HepG2 (cell line): ENCODE measurements at regions not wholly inside any gene's neighbourhood (a gene's known extent, or its start where the extent isn't known, plus 50 kb on each side); places are given as distances from the start of the nearest gene placed in this dataset.
"Not testable (repeated sequence)": the region's sequence is repeated elsewhere in the genome, so short reads cannot be mapped to it uniquely, and the experiment has no call there.

Source experiments
- ATAC-seq: fragments of 200-7000 bp; cut with Tn5 transposase; 3 replicates; pipeline ENCODE4 v1.9.1; 2020; ENCODE audit warnings: mild to moderate bottlenecking, moderate library complexity
- BruUV-seq: library from RNA; stranded (reverse); fragments of 400-500 nt; replicated peaks from 2 replicates; lab custom pipeline; 2021; lab: Mats Ljungman, UMichigan
- CTCF ChIA-PET: fragments of 300-600 bp; formaldehyde crosslinking; extraction: SDS; loops from one replicate; lab custom pipeline; 2021; ENCODE audit warnings: low total read pairs, inconsistent platforms, low intra/inter-chr PET ratio; lab: Yijun Ruan, JAX
- POLR2A ChIA-PET: fragments of 350-600 bp; sonication (Branson Sonifier 250); formaldehyde crosslinking; loops from one replicate; lab custom pipeline; 2020; ENCODE audit warnings: antibody characterized with exemption, inconsistent platforms; lab: Yijun Ruan, JAX
- DNase-seq: peaks from one replicate; pipeline ENCODE4 v3.0.0-alpha.2; 2015; ENCODE audit warnings: low spot score
- FAIRE-seq: peaks from 3 replicates; lab custom pipeline; 2011; peaks lifted over from hg19 to GRCh38; lab: Jason Lieb, UNC
- H2AFZ ChIP-seq: one replicate; pipeline ENCODE4 v1.6.1; 2011; ENCODE audit warnings: low read length, inconsistent platforms
- H3K27ac ChIP-seq: fragments of 300-600 bp; 3 replicates; pipeline ENCODE4 v1.8.0; 2011; ENCODE audit warnings: mixed run types, mild to moderate bottlenecking, mixed read lengths, low read length, inconsistent platforms; ENCODE audit not compliant: insufficient read depth; ENCODE audit errors: extremely low read length
- H3K27me3 ChIP-seq, 2 experiments: fragments of 200-600 bp in 1 of 2; 2 replicates in 1 of 2; 3 replicates in 1 of 2; pipeline versions ENCODE4 v1.6.0 to v1.8.0; 2011; ENCODE audit warnings: low read length in 2 of 2, mild to moderate bottlenecking in 2 of 2, moderate library complexity in 2 of 2, inconsistent platforms in 1 of 2; ENCODE audit not compliant: insufficient read depth in 2 of 2, control insufficient read depth in 1 of 2
- H3K36me3 ChIP-seq, 2 experiments: fragments of 200-600 bp in 1 of 2; replicated peaks in 1 of 2; 2 replicates in 1 of 2; 3 replicates in 1 of 2; pipeline versions ENCODE4 v1.5.1 to v1.8.0; 2011; ENCODE audit warnings: low read length in 2 of 2, inconsistent platforms in 1 of 2; ENCODE audit not compliant: insufficient read depth in 2 of 2, control insufficient read depth in 1 of 2
- H3K4me1 ChIP-seq: 2 replicates; pipeline ENCODE4 v1.5.1; 2012; ENCODE audit warnings: low read length, inconsistent platforms; ENCODE audit not compliant: insufficient read depth
- H3K4me2 ChIP-seq: 2 replicates; pipeline ENCODE4 v1.6.0; 2011; ENCODE audit warnings: low read depth, low read length, inconsistent platforms
- H3K4me3 ChIP-seq, 3 experiments: fragments of 200-600 bp in 1 of 3; sonication (generic), shearing (Covaris generic) in 1 of 3; replicated peaks in 1 of 3; 2 replicates each; pipeline ENCODE4 v1.5.1; 2011 to 2016; ENCODE audit warnings: low read length in 3 of 3, inconsistent platforms in 2 of 3, low read depth in 2 of 3, mild to moderate bottlenecking in 2 of 3, control low read depth in 1 of 3, mixed read lengths in 1 of 3; ENCODE audit not compliant: insufficient read depth in 1 of 3
- H3K79me2 ChIP-seq: one replicate; pipeline ENCODE4 v1.6.1; 2011; ENCODE audit warnings: low read length, inconsistent platforms; ENCODE audit not compliant: insufficient read depth
- H3K9ac ChIP-seq: 2 replicates; pipeline ENCODE4 v1.6.0; 2011; ENCODE audit warnings: mild to moderate bottlenecking, low read depth, low read length, inconsistent platforms; ENCODE audit not compliant: insufficient read depth
- H3K9me3 ChIP-seq: 2 replicates; pipeline ENCODE4 v1.5.1; 2012; ENCODE audit warnings: mild to moderate bottlenecking, low read length
- H4K20me1 ChIP-seq: 2 replicates; pipeline ENCODE4 v1.6.0; 2011; ENCODE audit warnings: inconsistent platforms, mild to moderate bottlenecking, low read length, moderate library complexity; ENCODE audit not compliant: insufficient read depth
- MAFF ChIP-seq: IDR thresholded peaks from 2 replicates; pipeline ENCODE4 v1.6.1; 2011; ENCODE audit warnings: low read depth, low read length, improper control_type of control experiment
- MAFK ChIP-seq, 2 experiments: IDR thresholded peaks in 1 of 2; conservative IDR thresholded peaks in 1 of 2; 2 replicates each; pipeline ENCODE4 v1.6.1; 2011; ENCODE audit warnings: improper control_type of control experiment in 2 of 2, low read length in 2 of 2
- RCOR2 ChIP-seq: IDR thresholded peaks from 2 replicates; pipeline ENCODE4 v1.6.1; 2016; ENCODE audit warnings: missing biosample characterization, missing genetic modification reagents
- TAF1 ChIP-seq: sonication (generic); formaldehyde crosslinking; IDR thresholded peaks from 2 replicates; pipeline ENCODE4 v1.4.0; 2020; ENCODE audit warnings: missing genetic modification reagents
- ZNF614 ChIP-seq: IDR thresholded peaks from 2 replicates; pipeline ENCODE4 v1.6.1; 2018; ENCODE audit warnings: missing biosample characterization, missing genetic modification reagents, inconsistent platforms, borderline replicate concordance
- ZNF747 ChIP-seq: sonication (generic); formaldehyde crosslinking; IDR thresholded peaks from 2 replicates; pipeline ENCODE4 v1.8.1; 2023; ENCODE audit warnings: missing genetic modification reagents, mild to moderate bottlenecking, borderline replicate concordance
- ZXDC ChIP-seq: sonication (generic); formaldehyde crosslinking; IDR thresholded peaks from 2 replicates; pipeline ENCODE4 v1.5.0; 2020; ENCODE audit warnings: mild to moderate bottlenecking, missing genetic modification reagents
- WGBS: methylation state at CpG from one replicate; pipeline ENCODE4 v1.1.6; 2017; ENCODE audit warnings: low lambda C conversion rate; 5-methylcytosine and 5-hydroxymethylcytosine counted together
- in situ Hi-C: cut with HindIII; loops from 2 replicates; pipeline ENCODE4 v1.10.0; 2017; ENCODE audit warnings: low pct_unique_long_range_greater_than_20kb; ENCODE audit not compliant: extremely low pct_ligation_motif_present
- intact Hi-C: fragments of 100-400 bp; cut with micrococcal nuclease; formaldehyde crosslinking; loops from one replicate; pipeline ENCODE4 v1.10.0; 2022; ENCODE audit not compliant: unreplicated experiment

- TF ChIP-seq ZXDC (CRISPR knock-in tag) (no peak), RCOR2 (CRISPR knock-in tag) (no peak), ZNF614 (CRISPR knock-in tag) (no peak), ZNF747 (CRISPR knock-in tag) (no peak)
Measured at GRCh38 chr3:164791263-164791662, 287.0 kb downstream of the SI start (continued).

GRCh38 chr3:164784407-164784806, 293.9 kb downstream of the SI start:
- DNase-seq, in situ Hi-C loops, BruUV-seq: not testable (repeated sequence)

GRCh38 chr3:164781755-164782154, 296.5 kb downstream of the SI start:
- H3K27ac ChIP-seq, result no peak overlapping the region
- DNase-seq (no peak), FAIRE-seq (no peak), ATAC-seq (no peak)
- H3K79me2 ChIP-seq, result no peaks in the 10 kb centered on the region
- intact Hi-C loops (no loop called here), in situ Hi-C loops (no loop called here)
- H3K27me3 ChIP-seq, result no peaks in the 10 kb centered on the region
- H3K36me3 ChIP-seq, result no peaks in the 10 kb centered on the region
- no peaks in the 10 kb centered on the region for H3K4me1 ChIP-seq
- no peak overlapping the region for H3K4me3 ChIP-seq
- no peak overlapping the region for H3K9ac ChIP-seq
- no peaks in the 10 kb centered on the region for H4K20me1 ChIP-seq
- peak; percentile 66 for TF ChIP-seq MAFF
- TF ChIP-seq TAF1 (CRISPR knock-in tag), result no peak
- TF ChIP-seq MAFK (conservative IDR thresholded peaks at IDR 0.05 in 1 of 2, IDR thresholded peaks at IDR 0.05 in 1 of 2; ENCODE audit: low read length in 2 of 2), result peak in 1 of 2 experiments; percentile 84; a peak in 2 of 4 replicates
- POLR2A ChIA-PET, result no interaction called here
- CTCF ChIA-PET, result no interaction called here
- H3K9me3 ChIP-seq, result no peaks in the 10 kb centered on the region; the same call in 1 of the 2 replicates
- no peak overlapping the region for H2AFZ ChIP-seq
- H3K4me2 ChIP-seq, result no peak overlapping the region
- no TSS peak for BruUV-seq

More at GRCh38 chr3:164784407-164784806, 293.9 kb downstream of the SI start:
- ATAC-seq, H3K27ac ChIP-seq, H3K79me2 ChIP-seq, H3K4me2 ChIP-seq, H3K4me3 ChIP-seq, H3K27me3 ChIP-seq, H3K9ac ChIP-seq, H4K20me1 ChIP-seq, H3K36me3 ChIP-seq, intact Hi-C loops, H3K4me1 ChIP-seq, FAIRE-seq, H2AFZ ChIP-seq, POLR2A ChIA-PET, H3K9me3 ChIP-seq, CTCF ChIA-PET: not testable (repeated sequence)
- WGBS, result 27% methylated on average over 4 of the region's 21 CpGs
